GM23338 (cell line): ENCODE measurements at regions not wholly inside any gene's neighbourhood (a gene's known extent, or its start where the extent isn't known, plus 50 kb on each side); places are given as distances from the start of the nearest gene placed in this dataset.

Source experiments
- ATAC-seq: fragments of 200-7000 bp; cut with Tn5 transposase; 3 replicates; pipeline ENCODE4 v1.9.1; 2020
- DNase-seq: peaks from one replicate; pipeline ENCODE4 v3.0.0-alpha.2; 2015; ENCODE audit warnings: low spot score
- H2AFZ ChIP-seq: fragments of 200-600 bp; sonication (generic); 2 replicates; pipeline ENCODE4 v1.8.0; 2016; ENCODE audit warnings: antibody characterized with exemption, mild to moderate bottlenecking, moderate library complexity
- H3F3A ChIP-seq: fragments of 200-600 bp; sonication (generic); replicated peaks from 2 replicates; pipeline ENCODE4 v1.8.0; 2017; ENCODE audit warnings: antibody characterized with exemption, mixed run types, low read depth
- H3K27ac ChIP-seq: fragments of 200-600 bp; sonication (generic); 2 replicates; pipeline ENCODE4 v1.6.1; 2016; ENCODE audit warnings: low read depth
- H3K27me3 ChIP-seq: fragments of 200-600 bp; sonication (generic); 2 replicates; pipeline ENCODE4 v1.8.0; 2016; ENCODE audit warnings: mild to moderate bottlenecking, mixed run types, moderate library complexity; ENCODE audit not compliant: insufficient read depth
- H3K36me3 ChIP-seq: fragments of 200-600 bp; sonication (generic); 2 replicates; pipeline ENCODE4 v1.8.0; 2016; ENCODE audit warnings: mild to moderate bottlenecking; ENCODE audit not compliant: insufficient read depth
- H3K4me1 ChIP-seq: fragments of 200-600 bp; sonication (generic); 2 replicates; pipeline ENCODE4 v1.8.0; 2016; ENCODE audit warnings: mild to moderate bottlenecking, moderate library complexity; ENCODE audit not compliant: insufficient read depth
- H3K4me2 ChIP-seq: fragments of 200-600 bp; sonication (generic); 2 replicates; pipeline ENCODE4 v1.7.1; 2017; ENCODE audit warnings: mixed run types
- H3K4me3 ChIP-seq: fragments of 200-600 bp; sonication (generic); 2 replicates; pipeline ENCODE4 v1.6.1; 2016; ENCODE audit warnings: mixed run types
- H3K79me2 ChIP-seq: fragments of 200-600 bp; sonication (generic); replicated peaks from 2 replicates; pipeline ENCODE4 v1.8.0; 2017; ENCODE audit warnings: mild to moderate bottlenecking; ENCODE audit not compliant: insufficient read depth
- H3K9me2 ChIP-seq: fragments of 200-600 bp; sonication (generic); 2 replicates; pipeline ENCODE4 v1.8.0; 2017; ENCODE audit not compliant: insufficient read depth
- H4K20me1 ChIP-seq: fragments of 200-600 bp; sonication (generic); replicated peaks from 2 replicates; pipeline ENCODE4 v1.8.0; 2017; ENCODE audit warnings: mild to moderate bottlenecking; ENCODE audit not compliant: insufficient read depth
- H3K27ac Mint-ChIP-seq: 2 replicates; pipeline ENCODE4 v1.8.0; 2020; ENCODE audit warnings: inconsistent platforms, mild to moderate bottlenecking, moderate library complexity, mixed read lengths
- H3K27me3 Mint-ChIP-seq: 3 replicates; pipeline ENCODE4 v1.8.0; 2022; ENCODE audit warnings: low read depth, mild to moderate bottlenecking, moderate library complexity, mixed read lengths, inconsistent platforms; ENCODE audit not compliant: insufficient read depth, poor library complexity
- H3K36me3 Mint-ChIP-seq: 3 replicates; pipeline ENCODE4 v1.8.0; 2021; ENCODE audit warnings: low read depth, mild to moderate bottlenecking, inconsistent platforms, moderate library complexity, mixed read lengths
- H3K4me1 Mint-ChIP-seq: 3 replicates; pipeline ENCODE4 v1.8.0; 2020; ENCODE audit warnings: mild to moderate bottlenecking, inconsistent platforms, mixed read lengths
- H3K4me3 Mint-ChIP-seq: 3 replicates; pipeline ENCODE4 v1.8.0; 2021; ENCODE audit warnings: moderate library complexity, mild to moderate bottlenecking, inconsistent platforms, mixed read lengths
- H3K9me3 Mint-ChIP-seq: 3 replicates; pipeline ENCODE4 v1.8.0; 2020; ENCODE audit warnings: moderate library complexity, mild to moderate bottlenecking, inconsistent platforms, mixed read lengths
- CREB1 ChIP-seq: fragments of 250-450 bp; sonication (Bioruptor Pico); IDR thresholded peaks from 2 replicates; pipeline ENCODE4 v1.5.0; 2020; ENCODE audit warnings: low read depth, mild to moderate bottlenecking, moderate library complexity
- CTCF ChIP-seq, 2 experiments: fragments of 200-600 bp in 1 of 2; sonication (generic) in 1 of 2; conservative IDR thresholded peaks; 2 replicates each; pipeline versions ENCODE4 v1.5.1 to v1.6.1; 2016 to 2017; ENCODE audit warnings: antibody characterized with exemption in 2 of 2, low read depth in 2 of 2, mild to moderate bottlenecking in 2 of 2, moderate library complexity in 1 of 2
- ETS1 ChIP-seq: IDR thresholded peaks from 2 replicates; pipeline ENCODE4 v1.6.1; 2016; ENCODE audit warnings: antibody characterized with exemption
- EZH2 ChIP-seq: fragments of 200-600 bp; sonication (generic); IDR thresholded peaks from one replicate; pipeline ENCODE4 v1.8.0; 2017; ENCODE audit warnings: antibody characterized with exemption, mild to moderate bottlenecking, low read depth; ENCODE audit not compliant: unreplicated experiment
- EZH2phosphoT487 ChIP-seq: fragments of 200-600 bp; sonication (generic); IDR thresholded peaks from one replicate; pipeline ENCODE4 v1.8.1; 2018; ENCODE audit warnings: antibody characterized with exemption; ENCODE audit not compliant: unreplicated experiment
- JUNB ChIP-seq: IDR thresholded peaks from one replicate; pipeline ENCODE4 v1.6.1; 2016; ENCODE audit warnings: antibody characterized with exemption; ENCODE audit not compliant: unreplicated experiment
- NANOG ChIP-seq: IDR thresholded peaks from 2 replicates; pipeline ENCODE4 v1.6.1; 2016; ENCODE audit warnings: antibody characterized with exemption, borderline replicate concordance
- POLR2AphosphoS5 ChIP-seq: IDR thresholded peaks from 2 replicates; pipeline ENCODE4 v1.6.1; 2016; ENCODE audit warnings: antibody characterized with exemption, low read depth
- REST ChIP-seq: IDR thresholded peaks from one replicate; pipeline ENCODE4 v1.6.1; 2018; ENCODE audit warnings: antibody characterized with exemption; ENCODE audit not compliant: unreplicated experiment
- STAT1 ChIP-seq: IDR thresholded peaks from one replicate; pipeline ENCODE4 v1.6.1; 2016; ENCODE audit warnings: antibody characterized with exemption; ENCODE audit not compliant: unreplicated experiment
- ZNF114 ChIP-seq: fragments of 250-450 bp; sonication (Bioruptor Pico); IDR thresholded peaks from 2 replicates; pipeline ENCODE4 v1.5.0; 2020; ENCODE audit warnings: mild to moderate bottlenecking, moderate library complexity
- ZNF331 ChIP-seq: fragments of 250-450 bp; sonication (Bioruptor Pico); IDR thresholded peaks from 2 replicates; pipeline ENCODE4 v1.5.0; 2020; ENCODE audit warnings: low read depth, mild to moderate bottlenecking, moderate library complexity
- ZNF462 ChIP-seq: fragments of 250-450 bp; sonication (Bioruptor Pico); IDR thresholded peaks from 2 replicates; pipeline ENCODE4 v1.5.0; 2020; ENCODE audit warnings: mild to moderate bottlenecking, moderate library complexity

- Mint-ChIP-seq H3K36me3 (peaks cover 6% of the 10 kb centered on the region; the same call in 2 of the 3 replicates), H3K9me3 (peaks cover 5% of the 10 kb centered on the region; the same call in 1 of the 3 replicates), H3K27me3 (no peaks in the 10 kb centered on the region), H3K4me1 (no peaks in the 10 kb centered on the region), H3K27ac (no peak overlapping the region), H3K4me3 (no peak overlapping the region)
- no peak for ATAC-seq
- no peak overlapping the region for H3K4me3 ChIP-seq
- H3F3A ChIP-seq, result no peaks in the 10 kb centered on the region
- no peak for DNase-seq
- H3K79me2 ChIP-seq, result no peaks in the 10 kb centered on the region
- H3K9me2 ChIP-seq, result no peaks in the 10 kb centered on the region
- no peaks in the 10 kb centered on the region for H4K20me1 ChIP-seq
- no peaks in the 10 kb centered on the region for H3K27me3 ChIP-seq
- no peak overlapping the region for H2AFZ ChIP-seq
- no peaks in the 10 kb centered on the region for H3K4me1 ChIP-seq
- H3K27ac ChIP-seq, result no peak overlapping the region
- no peak for TF ChIP-seq ZNF462 (CRISPR knock-in tag)
- TF ChIP-seq CTCF (conservative IDR thresholded peaks at IDR 0.05; ENCODE audit: low read depth in 2 of 2), result no peak
- TF ChIP-seq EZH2phosphoT487, result no peak
- no peak for TF ChIP-seq ZNF331
- TF ChIP-seq CREB1 (CRISPR knock-in tag), result no peak
- TF ChIP-seq ZNF114, result no peak
- no peak for TF ChIP-seq POLR2AphosphoS5
- TF ChIP-seq EZH2, result no peak
- no peak for TF ChIP-seq NANOG
- no peak for TF ChIP-seq ETS1
- no peak for TF ChIP-seq REST
- TF ChIP-seq JUNB, result no peak
- TF ChIP-seq STAT1, result no peak
- H3K4me2 ChIP-seq, result no peak overlapping the region
- H3K36me3 ChIP-seq, result no peaks in the 10 kb centered on the region
Measured at GRCh38 chr4:102423375-102423774, 77.8 kb upstream of the NFKB1 start.
